ENCODE measurements at regions not wholly inside any gene's neighbourhood (a gene's known extent, or its start where the extent isn't known, plus 50 kb on each side); places are given as distances from the start of the nearest gene placed in this dataset.

GRCh38 chr9:73412874-73413273 lies 261.2 kb downstream of the ANXA1 start:
- H3K79me1 ChIP-seq (ENCODE audit: low read depth in 1 of 2, low read length in 2 of 2) = no peaks in the 10 kb centered on the region
- no peaks in the 10 kb centered on the region for H3K4me1 ChIP-seq (ENCODE audit: control insufficient read depth, insufficient read depth, low read length)
- in situ Hi-C loops (cut with MboI; ENCODE audit: low sequenced_read_pairs) (no loop called here), intact Hi-C loops (cut with micrococcal nuclease) (no loop called here), dilution Hi-C loops (cut with HindIII; ENCODE audit: low sequenced_read_pairs, unreplicated experiment) (no loop called here)
- no peak overlapping the region for H2AFZ ChIP-seq (replicated peaks; ENCODE audit: low read length, poor library complexity)
- H3K9ac ChIP-seq (ENCODE audit: low read depth, low read length) = no peak overlapping the region
- POLR2A ChIA-PET (ENCODE audit: unreplicated experiment) = no interaction called here
- H4K8ac ChIP-seq (ENCODE audit: low read depth in 2 of 2, low read length in 2 of 2) = no peak overlapping the region
- H2BK120ac ChIP-seq (ENCODE audit: low read depth, low read length) = no peak overlapping the region
- no peaks in the 10 kb centered on the region for H3K36me3 ChIP-seq (ENCODE audit: control insufficient read depth, insufficient read depth, low read length)
- CTCF ChIA-PET = no interaction called here
- no peak overlapping the region for H2BK15ac ChIP-seq (ENCODE audit: low read depth, low read length)
- H3K14ac ChIP-seq (replicated peaks; ENCODE audit: low read depth, low read length) = no peak overlapping the region
- H3K18ac ChIP-seq (ENCODE audit: low read depth, low read length) = no peak overlapping the region
- TF ChIP-seq MXI1 (IDR thresholded peaks at IDR 0.05; ENCODE audit: borderline replicate concordance, low read depth, low read length) (no peak), RFX5 (IDR thresholded peaks at IDR 0.05; ENCODE audit: low read depth, low read length) (no peak), MAZ (IDR thresholded peaks at IDR 0.05; ENCODE audit: borderline replicate concordance, low read depth, low read length) (no peak), FOS (IDR thresholded peaks at IDR 0.05; ENCODE audit: low read depth, low read length) (no peak), ELK1 (IDR thresholded peaks at IDR 0.05; ENCODE audit: borderline replicate concordance, low read depth, low read length) (no peak), RCOR1 (IDR thresholded peaks at IDR 0.05; ENCODE audit: insufficient replicate concordance, low read length) (no peak), RAD21 (IDR thresholded peaks at IDR 0.05; ENCODE audit: low read length) (no peak), CHD1 (IDR thresholded peaks at IDR 0.05; ENCODE audit: low read depth, low read length) (no peak), MAFK (IDR thresholded peaks at IDR 0.05; ENCODE audit: low read depth, low read length) (no peak), CEBPB (IDR thresholded peaks at IDR 0.05; ENCODE audit: low read depth, low read length) (no peak), USF2 (IDR thresholded peaks at IDR 0.05; ENCODE audit: low read depth, low read length) (no peak), SMC3 (IDR thresholded peaks at IDR 0.05; ENCODE audit: low read depth, low read length) (no peak), CTCF (conservative IDR thresholded peaks at IDR 0.05; ENCODE audit: low read depth, low read length) (no peak), NFE2L2 (IDR thresholded peaks at IDR 0.05; ENCODE audit: low read depth, low read length) (no peak), POLR2A (IDR thresholded peaks at IDR 0.05; ENCODE audit: low read depth, low read length) (no peak), BHLHE40 (IDR thresholded peaks at IDR 0.05; ENCODE audit: low read depth, low read length) (no peak)
- no peak overlapping the region for H4K5ac ChIP-seq (ENCODE audit: low read depth, low read length)
- no peak overlapping the region for H3K56ac ChIP-seq (ENCODE audit: extremely low read depth, insufficient read depth, low read length)
- DNase-seq (no peak), ATAC-seq (ENCODE audit: low read depth) (no peak)
- no peaks in the 10 kb centered on the region for H3K9me1 ChIP-seq (ENCODE audit: insufficient read depth, low read length)
- H4K20me1 ChIP-seq (ENCODE audit: insufficient read depth, low read length) = no peaks in the 10 kb centered on the region
- H2BK20ac ChIP-seq (ENCODE audit: low read depth, low read length) = no peak overlapping the region
- H4K91ac ChIP-seq (ENCODE audit: insufficient read depth, low read depth, low read length) = no peak overlapping the region
- H2BK5ac ChIP-seq (ENCODE audit: low read depth, low read length, poor library complexity, severe bottlenecking) = no peak overlapping the region
- H3K27me3 ChIP-seq (ENCODE audit: control insufficient read depth, insufficient read depth, low read length) = no peaks in the 10 kb centered on the region
- no peak overlapping the region for H3K4me2 ChIP-seq (ENCODE audit: low read depth, low read length)
- no peak overlapping the region for H2AK5ac ChIP-seq (ENCODE audit: low read depth, low read length)
- H2AK9ac ChIP-seq (replicated peaks; ENCODE audit: low read depth, low read length, poor library complexity) = no peak overlapping the region
- H3K9me3 ChIP-seq (ENCODE audit: control insufficient read depth, insufficient read depth, low read length) = no peaks in the 10 kb centered on the region
- H3K4me3 ChIP-seq (ENCODE audit: insufficient read depth, low read depth, low read length) = no peak overlapping the region
- H3K27ac ChIP-seq (ENCODE audit: insufficient read depth, low read length) = no peak overlapping the region
- BruUV-seq (replicated peaks) = no TSS peak
- H3K4ac ChIP-seq (ENCODE audit: low read depth, low read length) = no peak overlapping the region
- H3K23ac ChIP-seq (ENCODE audit: low read depth, low read length) = no peak overlapping the region

All from IMR-90 (cell line).